ENCODE measurements at regions not wholly inside any gene's neighbourhood (a gene's known extent, or its start where the extent isn't known, plus 50 kb on each side); places are given as distances from the start of the nearest gene placed in this dataset.

DNA sequence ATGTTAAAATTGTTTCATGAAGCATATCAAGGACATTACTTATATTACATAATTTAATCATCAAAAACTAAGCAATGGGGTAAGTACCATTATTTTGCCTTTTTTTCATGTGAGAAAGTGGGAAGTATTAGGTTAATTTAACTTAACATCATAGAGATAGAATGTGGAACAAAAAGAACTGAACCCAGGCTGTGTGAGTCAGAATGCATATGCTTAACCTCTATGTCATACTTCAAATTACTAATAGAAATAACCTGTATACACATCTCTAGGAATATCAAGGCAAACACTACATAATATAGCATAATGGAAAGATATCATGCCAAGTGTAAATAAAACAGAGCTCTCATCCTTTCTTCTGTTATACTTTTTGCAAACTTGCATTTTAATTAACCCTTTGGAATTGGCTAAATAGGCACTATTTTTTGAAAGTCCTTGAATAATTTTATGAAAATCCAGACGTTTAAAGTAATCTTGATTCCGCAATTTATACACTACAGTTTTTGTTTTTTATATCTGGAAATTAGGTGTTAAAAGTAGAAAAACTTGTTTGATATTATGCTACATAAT, 777.7 kb downstream of the SLC6A15 start:
- Histone ChIP-seq H3K4me1 (no peaks in the 10 kb centered on the region), H3K4me3 (no peak overlapping the region), H3K36me3 (no peaks in the 10 kb centered on the region), H3K27ac (no peak overlapping the region), H3K9me3 (no peaks in the 10 kb centered on the region), H3K27me3 (no peaks in the 10 kb centered on the region)
- intact Hi-C loops (cut with DNase I) = no loop called here
- no peak for DNase-seq
- no peak for TF ChIP-seq POLR2A (IDR thresholded peaks at IDR 0.05)
- TF ChIP-seq, protein P1, sequence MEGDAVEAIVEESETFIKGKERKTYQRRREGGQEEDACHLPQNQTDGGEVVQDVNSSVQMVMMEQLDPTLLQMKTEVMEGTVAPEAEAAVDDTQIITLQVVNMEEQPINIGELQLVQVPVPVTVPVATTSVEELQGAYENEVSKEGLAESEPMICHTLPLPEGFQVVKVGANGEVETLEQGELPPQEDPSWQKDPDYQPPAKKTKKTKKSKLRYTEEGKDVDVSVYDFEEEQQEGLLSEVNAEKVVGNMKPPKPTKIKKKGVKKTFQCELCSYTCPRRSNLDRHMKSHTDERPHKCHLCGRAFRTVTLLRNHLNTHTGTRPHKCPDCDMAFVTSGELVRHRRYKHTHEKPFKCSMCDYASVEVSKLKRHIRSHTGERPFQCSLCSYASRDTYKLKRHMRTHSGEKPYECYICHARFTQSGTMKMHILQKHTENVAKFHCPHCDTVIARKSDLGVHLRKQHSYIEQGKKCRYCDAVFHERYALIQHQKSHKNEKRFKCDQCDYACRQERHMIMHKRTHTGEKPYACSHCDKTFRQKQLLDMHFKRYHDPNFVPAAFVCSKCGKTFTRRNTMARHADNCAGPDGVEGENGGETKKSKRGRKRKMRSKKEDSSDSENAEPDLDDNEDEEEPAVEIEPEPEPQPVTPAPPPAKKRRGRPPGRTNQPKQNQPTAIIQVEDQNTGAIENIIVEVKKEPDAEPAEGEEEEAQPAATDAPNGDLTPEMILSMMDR (IDR thresholded peaks at IDR 0.05) = no peak
- TF ChIP-seq EP300 (IDR thresholded peaks at IDR 0.05) = no peak
- no peak for TF ChIP-seq POLR2AphosphoS5 (IDR thresholded peaks at IDR 0.05)
- 61 to 65% methylated on average over 2 of the region's 2 CpGs for WGBS, 2 donors

DNA sequence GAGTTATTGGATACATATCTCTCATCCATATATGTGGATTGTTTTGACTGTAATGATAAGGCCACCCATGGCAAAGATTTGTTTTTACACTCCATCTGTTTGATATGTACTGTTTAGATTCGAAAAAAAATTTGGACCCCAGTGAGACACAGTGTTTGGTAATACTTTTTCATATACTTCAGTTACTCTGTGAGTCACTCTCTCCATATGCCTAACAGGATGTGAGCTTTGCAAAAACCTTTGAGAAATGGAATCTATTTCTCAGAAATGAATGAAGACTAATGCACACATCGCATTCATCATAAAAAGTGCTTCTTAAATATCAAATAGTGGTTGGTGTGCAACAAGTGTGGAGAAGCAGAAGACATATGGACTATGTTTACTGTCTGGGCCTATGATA, 781.5 kb downstream of the SLC6A15 start:
- Histone ChIP-seq H3K9me3 (no peaks in the 10 kb centered on the region), H3K27ac (no peak overlapping the region), H3K36me3 (no peaks in the 10 kb centered on the region), H3K4me1 (no peaks in the 10 kb centered on the region), H3K27me3 (no peaks in the 10 kb centered on the region), H3K4me3 (no peak overlapping the region)
- intact Hi-C loops (cut with DNase I) = no loop called here
- DNase-seq = no peak
- WGBS, 2 donors = 69 to 77% methylated on average over 2 of the region's 2 CpGs
- no peak for TF ChIP-seq EP300 (IDR thresholded peaks at IDR 0.05)
- no peak for TF ChIP-seq POLR2A (IDR thresholded peaks at IDR 0.05)
- TF ChIP-seq POLR2AphosphoS5 (IDR thresholded peaks at IDR 0.05) = no peak
- TF ChIP-seq, protein P1 (IDR thresholded peaks at IDR 0.05) = no peak

DNA sequence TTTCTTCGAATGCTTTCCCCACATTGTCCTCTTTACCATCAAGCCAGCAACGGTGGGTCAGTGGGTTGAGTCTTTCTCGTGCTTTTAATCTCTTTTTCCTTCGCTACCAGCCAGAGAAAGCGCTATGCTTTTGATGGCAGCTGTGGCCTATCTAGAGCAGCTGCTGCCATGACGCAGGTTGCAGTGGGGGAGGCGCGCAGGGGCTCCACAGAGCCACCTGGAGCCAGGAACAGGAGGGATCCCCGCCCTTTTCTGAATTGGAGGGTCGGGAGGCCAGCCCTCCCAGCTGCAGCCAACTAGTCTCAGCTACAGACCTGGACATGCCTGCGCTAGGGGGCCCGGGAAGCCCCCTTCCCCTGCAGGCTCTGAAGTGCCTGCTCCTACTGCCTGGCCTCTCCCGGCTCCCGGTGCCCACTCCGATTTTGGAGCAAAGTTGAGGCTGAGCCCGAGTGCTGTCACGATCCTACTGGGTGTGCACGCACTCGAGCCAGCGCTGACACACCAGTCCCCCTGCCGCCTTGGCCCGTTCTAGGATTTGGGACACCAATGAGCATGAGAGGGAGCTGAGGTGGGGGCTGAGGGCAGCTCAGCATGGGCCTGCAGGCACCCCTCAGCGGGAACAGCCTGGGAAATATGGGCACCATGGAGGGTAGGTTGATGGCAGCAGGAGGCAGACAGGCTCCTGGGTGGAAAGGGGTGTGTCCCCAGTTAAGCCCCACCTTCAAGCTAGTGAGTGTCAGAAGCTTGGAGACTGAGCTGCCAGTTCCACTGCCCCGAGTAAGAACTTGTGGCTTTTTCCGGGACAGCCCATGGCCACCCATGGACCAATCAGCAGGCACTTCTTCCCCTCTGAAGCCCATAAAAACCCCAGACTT, 784.2 kb downstream of the SLC6A15 start:
- WGBS, 2 donors = 81 to 89% methylated on average over 25 of the region's 25 CpGs

DNA sequence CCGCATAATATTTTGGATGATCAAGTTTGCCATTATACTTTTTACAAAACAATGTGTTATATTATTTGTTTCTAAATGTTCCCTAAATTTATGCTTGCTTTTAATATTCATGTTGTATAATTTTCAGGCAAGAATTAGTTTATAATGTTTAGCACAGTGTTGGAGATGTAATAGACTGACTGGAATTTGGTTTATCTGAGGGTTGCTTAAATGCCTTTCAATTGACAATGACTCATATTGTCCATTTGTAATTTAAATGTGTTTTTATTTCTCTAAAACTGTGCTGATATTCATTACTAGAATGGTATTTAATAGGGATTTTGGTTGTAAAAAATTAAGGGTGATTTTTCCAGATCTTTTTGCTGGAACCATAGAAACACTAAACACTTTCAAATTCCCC, 788.4 kb downstream of the SLC6A15 start:
- H3K4me1 ChIP-seq = no peaks in the 10 kb centered on the region
- no peak overlapping the region for H3K27ac ChIP-seq
- intact Hi-C loops (cut with DNase I) = no loop called here
- no peak for TF ChIP-seq POLR2A (IDR thresholded peaks at IDR 0.05)
- TF ChIP-seq, protein P1 (IDR thresholded peaks at IDR 0.05) = no peak
- TF ChIP-seq POLR2AphosphoS5 (IDR thresholded peaks at IDR 0.05) = no peak
- no peak for TF ChIP-seq EP300 (IDR thresholded peaks at IDR 0.05)
- no peaks in the 10 kb centered on the region for H3K36me3 ChIP-seq
- H3K27me3 ChIP-seq = no peaks in the 10 kb centered on the region
- H3K4me3 ChIP-seq = no peak overlapping the region
- WGBS, 2 donors = 94 to 97% methylated on average over 1 of the region's 1 CpG
- no peaks in the 10 kb centered on the region for H3K9me3 ChIP-seq
- DNase-seq = no peak

More for the DNA sequence above, 784.2 kb downstream of the SLC6A15 start:
- Histone ChIP-seq H3K4me3 (no peak overlapping the region), H3K27ac (no peak overlapping the region), H3K36me3 (no peaks in the 10 kb centered on the region), H3K9me3 (no peaks in the 10 kb centered on the region), H3K4me1 (no peaks in the 10 kb centered on the region), H3K27me3 (no peaks in the 10 kb centered on the region)
- no peak for TF ChIP-seq POLR2AphosphoS5 (IDR thresholded peaks at IDR 0.05)
- TF ChIP-seq, protein P1 (IDR thresholded peaks at IDR 0.05) = no peak
- intact Hi-C loops (cut with DNase I) = no loop called here
- no peak for DNase-seq

Data from sigmoid colon (tissue), 6 donors.